HG02970 (cell line): ENCODE measurements at regions not wholly inside any gene's neighbourhood (a gene's known extent, or its start where the extent isn't known, plus 50 kb on each side); places are given as distances from the start of the nearest gene placed in this dataset.

Source experiments
- ATAC-seq: cut with Tn5 transposase; IDR thresholded peaks from one replicate; pipeline ENCODE4 v1.9.1; 2021; ENCODE audit warnings: mild to moderate bottlenecking, moderate library complexity, moderate number of reproducible peaks; ENCODE audit not compliant: unreplicated experiment, low FRiP score

DNA sequence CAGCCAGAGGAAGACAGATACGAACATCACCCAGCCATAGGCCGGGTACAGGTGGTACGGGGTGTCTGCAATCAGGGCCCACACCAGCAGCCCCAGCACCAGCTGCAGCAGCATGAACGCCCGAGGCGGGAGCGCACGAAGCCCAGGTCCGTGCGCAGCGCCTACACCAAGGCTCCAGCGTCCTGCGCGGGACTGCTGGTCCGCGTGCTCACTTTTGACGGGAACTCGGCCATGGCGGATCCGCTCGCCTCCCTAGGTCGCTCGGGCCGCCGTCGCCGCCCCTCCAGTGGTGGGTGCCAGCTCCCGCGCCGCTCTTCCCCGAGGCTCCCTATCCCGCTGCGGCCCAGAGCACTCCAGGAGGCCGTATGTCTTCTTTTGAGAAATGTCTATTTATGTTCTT lies 181.2 kb upstream of the DIPK2B start:
- ATAC-seq: no peak

DNA sequence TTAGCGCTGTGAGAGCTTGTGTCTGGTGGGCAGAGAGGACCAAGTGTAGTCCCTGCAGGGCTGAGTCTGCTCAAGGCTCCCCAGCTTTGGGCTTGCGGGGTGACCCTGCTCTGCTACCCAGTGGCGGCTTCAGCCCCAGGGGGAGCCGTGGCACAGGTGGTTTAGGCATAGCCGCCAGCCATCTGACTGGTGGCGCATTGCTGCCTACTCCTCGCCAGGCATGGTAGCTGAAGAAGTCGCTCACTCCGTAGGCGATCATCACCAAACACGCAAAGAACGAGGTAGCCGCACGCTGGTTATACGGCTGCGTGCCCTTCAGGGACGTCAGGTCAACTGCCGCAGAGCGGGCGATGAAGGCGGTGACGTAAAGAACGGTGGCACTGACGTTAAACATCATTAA lies 180.7 kb upstream of the DIPK2B start:
- ATAC-seq: no peak

GRCh38 chrX:45379236-45379635 lies 178.6 kb upstream of the DIPK2B start:
- no peak for ATAC-seq

DNA sequence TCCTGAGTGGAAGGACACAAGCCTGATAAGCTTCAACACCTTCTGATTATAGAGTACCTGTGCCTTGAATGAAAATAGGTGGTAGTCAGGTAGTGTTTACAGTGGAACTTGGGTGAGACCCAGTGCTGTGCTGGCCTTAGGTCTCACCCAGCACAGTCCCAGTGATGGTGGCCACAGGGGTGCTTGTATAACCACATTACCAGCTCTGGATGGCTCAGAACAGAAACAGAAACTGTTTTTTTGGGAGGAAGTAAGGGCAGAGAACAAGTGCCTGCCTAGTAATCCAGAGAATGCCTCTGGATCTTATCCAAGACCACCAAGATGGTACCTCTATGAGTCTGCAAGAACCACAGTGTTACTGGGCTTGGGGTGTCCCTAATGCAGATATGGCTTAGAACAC lies 171.5 kb upstream of the DIPK2B start:
- ATAC-seq: no peak

GRCh38 chrX:45368705-45369104 lies 168.0 kb upstream of the DIPK2B start:
- ATAC-seq: no peak

- ATAC-seq: no peak
These were observed 162.9 kb upstream of the DIPK2B start for GRCh38 chrX:45363596-45363995.

- no peak for ATAC-seq
These were observed 159.9 kb upstream of the DIPK2B start for GRCh38 chrX:45360571-45360970.

DNA sequence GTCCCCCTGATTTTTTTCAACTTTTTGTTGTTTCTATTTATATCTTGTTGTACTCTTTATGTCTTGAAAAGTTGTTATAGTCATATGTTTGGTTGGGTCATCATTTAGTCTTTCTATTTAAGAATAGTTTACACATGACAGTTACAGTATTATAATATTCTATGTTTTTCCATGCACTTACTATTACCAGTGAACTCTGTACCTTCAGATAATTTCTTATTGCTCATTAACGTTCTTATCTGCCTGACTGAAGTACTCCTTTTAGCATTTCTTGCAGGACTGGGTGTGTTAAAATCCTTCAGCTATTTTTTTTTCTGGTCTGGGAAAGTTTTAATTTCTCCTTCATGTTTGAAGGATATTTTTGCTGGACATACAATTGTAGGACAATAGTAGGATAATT lies 157.7 kb upstream of the DIPK2B start:
- no peak for ATAC-seq

DNA sequence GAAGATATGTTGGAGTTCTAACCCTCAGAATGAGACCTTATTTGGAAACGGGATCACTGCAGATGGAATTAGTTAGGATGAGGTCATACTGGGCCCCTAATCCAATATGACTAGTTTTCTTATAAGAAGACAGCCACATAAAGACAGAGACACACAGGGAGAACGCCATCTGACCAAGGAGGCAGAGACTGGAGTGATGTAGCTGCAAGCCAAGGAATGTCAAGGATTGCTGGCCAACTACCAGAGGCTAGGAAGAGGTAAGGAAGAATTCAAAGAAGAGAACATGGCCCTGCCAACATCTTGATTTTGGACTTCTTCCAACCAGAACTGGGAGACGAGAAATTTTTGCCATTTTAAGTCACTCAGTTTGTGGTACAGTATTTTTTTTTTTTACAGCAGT lies 152.8 kb upstream of the DIPK2B start:
- no peak for ATAC-seq

GRCh38 chrX:45352611-45353010 lies 151.9 kb upstream of the DIPK2B start:
- ATAC-seq: no peak

- ATAC-seq: no peak
These were observed 150.8 kb upstream of the DIPK2B start for GRCh38 chrX:45351478-45351877.

DNA sequence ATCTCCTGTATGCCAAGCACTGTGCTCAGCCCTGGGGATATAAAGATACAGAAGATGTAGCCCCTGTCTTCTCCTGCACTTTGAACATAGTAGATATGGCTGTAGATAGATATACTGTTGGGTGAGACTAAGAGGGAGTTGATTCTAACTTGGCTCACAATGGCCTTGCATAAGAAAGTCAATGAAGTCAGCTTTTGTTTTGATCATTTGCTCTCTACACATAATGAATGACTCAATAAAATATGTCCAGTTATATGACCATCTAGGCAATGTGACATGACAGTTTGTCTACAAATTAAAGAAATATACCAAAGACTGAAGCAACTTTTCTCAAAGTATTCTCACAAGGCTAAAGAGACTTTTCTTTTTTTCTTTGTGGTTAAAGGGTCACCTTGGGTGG lies 147.6 kb upstream of the DIPK2B start:
- ATAC-seq: no peak

- ATAC-seq: no peak
These were observed 147.2 kb upstream of the DIPK2B start for GRCh38 chrX:45347877-45348276.

- no peak for ATAC-seq
These were observed 143.9 kb upstream of the DIPK2B start for GRCh38 chrX:45344594-45344993.

DNA sequence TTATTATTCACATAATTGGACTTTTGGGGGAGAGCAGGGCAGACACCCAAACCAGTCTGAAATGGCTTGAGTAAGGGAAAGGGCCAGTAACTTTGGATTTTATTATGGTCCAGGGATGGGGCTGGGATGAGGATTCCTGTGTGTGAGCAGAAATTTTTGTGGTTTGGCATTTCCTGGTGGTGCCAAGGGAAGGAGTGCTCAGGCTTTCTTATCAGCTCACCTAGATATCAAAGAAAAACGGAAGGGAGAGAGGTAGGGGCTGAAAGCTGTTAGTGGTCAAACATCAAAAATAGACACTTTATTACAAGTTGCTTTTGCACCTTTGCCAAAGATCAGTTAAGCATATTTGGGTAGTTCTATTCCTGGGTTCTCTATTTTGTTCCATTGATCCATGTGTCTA lies 128.5 kb upstream of the DIPK2B start:
- ATAC-seq: no peak

DNA sequence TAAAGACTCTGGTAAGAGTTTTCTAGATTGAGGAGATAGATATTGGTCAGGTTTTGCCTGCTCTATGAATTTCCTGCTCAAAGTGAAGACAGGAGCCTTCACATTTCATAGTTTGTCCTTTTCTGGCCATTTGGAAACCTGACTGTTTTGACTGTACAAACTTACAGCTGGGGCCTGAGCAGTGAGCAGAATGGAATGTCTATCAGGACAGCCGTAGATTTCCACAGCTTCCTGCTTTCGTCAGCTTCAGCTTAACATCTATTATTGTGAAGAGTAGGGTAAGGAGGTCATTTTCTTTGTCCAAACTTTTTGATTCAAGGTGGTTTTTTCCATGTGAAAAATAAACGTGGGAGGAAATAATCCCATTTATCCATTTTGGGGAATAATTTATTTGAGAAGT lies 124.3 kb upstream of the DIPK2B start:
- no peak for ATAC-seq

DNA sequence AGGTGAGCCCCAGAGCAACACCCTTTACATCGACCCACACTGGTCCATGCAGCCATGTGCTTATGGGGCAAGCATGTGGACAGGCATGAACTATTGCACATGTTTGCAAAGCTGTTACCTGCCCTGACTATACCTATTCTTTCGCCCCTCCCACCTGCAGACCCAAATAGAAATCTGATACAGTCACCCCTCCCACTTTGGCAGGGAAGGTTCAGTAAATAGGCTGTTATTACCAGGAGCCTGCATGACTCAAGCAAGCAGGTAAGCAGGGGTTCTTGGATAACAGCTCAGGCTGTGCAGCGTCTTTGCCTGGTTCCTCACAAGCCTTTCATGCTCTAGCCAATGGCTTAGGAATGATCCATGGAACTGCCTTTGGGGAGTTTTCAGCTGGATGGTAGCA lies 122.7 kb upstream of the DIPK2B start:
- no peak for ATAC-seq

DNA sequence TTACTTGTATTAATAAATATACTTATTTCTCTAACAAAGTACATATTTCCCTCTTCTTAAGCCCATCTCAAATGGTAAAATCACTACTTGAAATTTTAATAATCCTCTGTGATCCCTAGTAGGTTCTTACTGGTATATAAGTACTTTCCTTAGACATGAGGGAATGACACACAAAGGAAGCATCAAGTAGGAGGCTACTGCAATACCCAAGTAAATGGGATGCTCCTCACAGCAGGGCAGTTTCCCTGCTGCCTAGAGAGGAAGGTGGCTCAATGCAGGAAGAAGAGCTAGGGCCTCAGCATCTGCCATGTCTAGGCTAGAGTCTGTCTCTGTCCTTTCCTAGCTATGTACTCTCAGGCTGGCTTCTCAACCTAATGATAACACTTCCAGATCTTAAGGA lies 122.1 kb upstream of the DIPK2B start:
- no peak for ATAC-seq

DNA sequence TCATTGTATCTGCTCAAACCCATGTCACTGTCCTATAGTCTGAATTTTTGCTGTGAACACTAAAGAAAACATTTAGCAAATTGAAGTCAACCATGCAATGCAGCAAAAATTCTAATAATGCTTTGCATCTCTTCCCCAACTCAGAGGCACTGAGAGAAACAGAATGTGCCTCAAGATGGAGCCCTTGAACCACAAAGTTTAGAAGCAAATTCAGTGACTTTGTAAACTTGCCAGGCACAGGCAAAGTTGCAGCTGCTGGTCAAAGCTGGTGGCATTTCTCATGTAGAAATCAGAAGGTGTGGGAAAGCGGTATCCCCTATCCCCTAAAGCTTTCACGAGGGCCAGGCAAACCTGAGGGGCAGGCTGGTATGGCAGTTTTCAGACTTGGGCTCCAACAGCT lies 121.7 kb upstream of the DIPK2B start:
- ATAC-seq: no peak

DNA sequence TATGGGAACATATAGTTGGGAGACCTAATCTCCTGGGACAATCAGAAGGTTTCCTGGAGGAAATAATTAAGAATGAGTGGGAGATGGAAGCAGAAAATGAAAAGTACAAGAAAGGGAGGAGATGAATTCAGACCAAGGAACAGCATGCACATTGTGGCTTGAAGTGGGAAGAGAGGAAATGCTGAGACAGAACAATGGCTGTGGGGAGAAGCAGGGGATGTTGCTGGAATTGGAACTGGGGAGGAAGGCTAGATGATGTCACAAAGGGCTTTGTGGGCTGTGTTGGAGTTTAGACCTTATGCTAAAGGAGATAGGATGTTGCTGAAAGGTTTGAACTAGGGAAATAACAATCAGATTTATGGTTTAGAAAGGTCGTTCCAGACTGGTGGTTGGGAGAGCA lies 119.5 kb upstream of the DIPK2B start:
- ATAC-seq: no peak

GRCh38 chrX:45309801-45310200 lies 109.1 kb upstream of the DIPK2B start:
- no peak for ATAC-seq

- ATAC-seq: no peak
These were observed 108.4 kb upstream of the DIPK2B start for GRCh38 chrX:45309096-45309495.

- ATAC-seq: no peak
These were observed 106.1 kb upstream of the DIPK2B start for GRCh38 chrX:45306794-45307193.

- no peak for ATAC-seq
These were observed 100.0 kb upstream of the DIPK2B start for GRCh38 chrX:45300638-45301037.
